Kidney tubule cell (primary cell): ENCODE measurements at regions not wholly inside any gene's neighbourhood (a gene's known extent, or its start where the extent isn't known, plus 50 kb on each side); places are given as distances from the start of the nearest gene placed in this dataset.

Source experiments
- DNase-seq: peaks from one replicate; pipeline ENCODE4 v3.0.0-alpha.2; 2018; ENCODE audit warnings: low spot score

DNA sequence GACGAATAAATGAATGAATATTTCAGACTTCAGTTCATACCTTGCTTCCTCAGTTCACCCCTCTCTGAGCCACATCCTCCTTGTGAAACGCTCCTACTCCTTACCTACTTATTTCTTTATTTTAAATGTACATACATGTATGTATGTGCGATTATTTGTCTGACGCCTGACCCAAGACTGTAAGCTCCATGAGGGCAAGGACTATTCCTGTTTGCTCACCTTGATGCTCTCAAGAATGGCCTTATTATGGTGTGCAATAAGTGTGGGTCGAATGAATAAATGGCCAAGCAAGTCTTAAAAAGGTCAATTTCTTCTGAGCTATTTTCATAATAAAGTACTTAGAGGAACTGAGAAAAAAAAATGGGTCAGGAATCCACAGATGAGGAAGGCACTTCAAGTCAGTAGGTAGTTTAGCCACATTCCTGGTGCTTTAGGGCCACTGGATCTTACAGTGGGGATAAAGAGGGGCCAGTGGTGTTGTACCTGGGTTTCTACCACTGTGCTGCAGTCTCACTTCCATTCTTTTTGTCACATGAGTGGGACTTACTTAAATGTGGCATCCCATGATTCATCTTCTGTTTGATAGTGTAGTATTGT is 74.7 kb downstream of the SDC1 start:
- no peak for DNase-seq

DNA sequence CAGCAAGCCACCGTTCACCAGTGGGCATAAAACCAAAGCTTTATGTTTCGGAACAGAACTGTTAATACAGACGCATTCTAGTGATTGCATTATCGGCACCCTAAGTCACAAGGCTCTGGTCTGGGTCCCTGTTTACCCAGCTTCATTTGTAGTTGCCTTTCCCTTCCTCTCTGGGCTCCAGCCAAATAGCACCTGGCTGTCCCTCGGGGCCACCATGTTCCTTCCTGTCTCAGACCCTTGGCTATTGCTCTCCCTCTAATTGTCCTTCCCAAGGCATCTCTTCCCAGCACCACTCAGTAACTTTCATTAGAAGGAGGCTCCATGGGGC is 75.3 kb downstream of the SDC1 start:
- DNase-seq = no peak

DNA sequence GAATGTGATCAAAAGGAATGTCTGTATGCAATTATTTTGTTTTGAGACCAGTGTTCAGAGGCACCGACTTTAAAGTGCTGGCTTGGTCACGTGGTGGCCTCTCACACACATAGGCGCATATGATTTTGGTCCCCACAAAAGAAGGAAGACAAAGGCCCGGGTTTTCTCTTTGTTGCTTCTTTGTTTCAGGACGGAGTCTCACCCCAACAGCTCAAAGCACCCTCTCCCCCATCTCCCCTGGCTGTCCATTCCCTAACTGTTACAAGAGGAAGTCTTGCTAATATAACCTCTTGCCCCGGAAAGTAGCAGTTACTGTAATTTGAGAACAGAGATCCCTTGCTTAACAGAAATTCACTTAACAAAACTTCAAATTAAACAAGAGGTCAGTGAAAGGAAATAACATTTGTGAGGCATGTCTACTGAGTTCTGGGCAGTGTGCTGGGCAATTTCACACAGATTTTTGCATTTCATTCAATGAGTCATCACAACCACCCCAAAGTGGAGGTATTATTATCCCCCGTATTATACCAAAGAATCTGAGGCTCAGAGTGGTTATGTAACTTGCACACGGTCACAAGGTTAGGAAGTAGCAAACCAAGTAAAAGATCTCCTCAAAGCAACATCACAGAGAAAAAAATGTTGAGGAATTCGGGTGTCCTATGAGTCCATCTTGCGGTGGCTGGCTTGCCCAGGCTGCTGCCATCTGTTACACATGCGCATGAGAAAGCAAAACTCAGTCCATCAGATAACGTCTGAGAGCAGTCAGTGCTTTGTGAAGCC is 75.8 kb downstream of the SDC1 start:
- peak; percentile 28 for DNase-seq

DNA sequence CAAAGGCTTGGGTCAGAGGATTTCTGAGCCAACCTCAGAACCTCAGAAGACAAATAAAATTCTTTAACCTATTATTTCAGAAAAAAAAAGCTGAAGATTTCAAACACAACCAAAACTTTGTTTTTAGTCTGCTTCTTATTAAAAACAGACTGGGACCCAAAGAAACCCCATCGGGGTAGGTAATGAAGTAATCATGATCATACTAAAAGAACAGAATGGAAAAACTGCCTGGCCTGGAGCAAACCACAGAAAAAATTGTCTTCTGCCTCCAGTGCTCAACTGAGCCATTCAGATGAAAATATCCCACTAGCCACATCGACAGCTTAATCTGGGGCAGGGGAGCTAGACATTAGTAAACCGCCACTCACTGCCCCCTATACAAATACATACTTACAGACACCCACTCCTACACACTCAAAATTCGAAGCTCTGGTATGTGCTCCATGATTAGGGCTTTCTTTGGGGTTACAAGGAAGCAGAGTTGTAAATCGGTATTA is 76.5 kb downstream of the SDC1 start:
- DNase-seq = no peak

DNA sequence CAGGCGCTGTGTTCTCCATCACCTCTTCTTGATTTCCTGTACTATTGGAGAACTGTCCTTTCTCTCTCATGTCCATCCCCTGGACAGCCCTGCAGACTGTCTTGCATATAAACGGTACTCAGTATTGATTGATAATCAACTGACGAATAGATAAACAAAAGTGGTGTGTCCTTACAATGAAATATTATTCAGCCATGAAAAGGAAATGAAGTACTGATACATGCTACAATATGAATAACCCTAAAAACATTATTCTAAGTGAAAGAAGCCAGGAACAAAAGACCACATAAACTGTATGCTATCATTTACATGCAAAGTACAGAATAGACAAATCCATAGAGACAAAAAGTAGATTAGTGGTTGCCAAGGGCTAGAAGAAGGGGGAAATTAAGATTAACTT is 77.6 kb downstream of the SDC1 start:
- no peak for DNase-seq

DNA sequence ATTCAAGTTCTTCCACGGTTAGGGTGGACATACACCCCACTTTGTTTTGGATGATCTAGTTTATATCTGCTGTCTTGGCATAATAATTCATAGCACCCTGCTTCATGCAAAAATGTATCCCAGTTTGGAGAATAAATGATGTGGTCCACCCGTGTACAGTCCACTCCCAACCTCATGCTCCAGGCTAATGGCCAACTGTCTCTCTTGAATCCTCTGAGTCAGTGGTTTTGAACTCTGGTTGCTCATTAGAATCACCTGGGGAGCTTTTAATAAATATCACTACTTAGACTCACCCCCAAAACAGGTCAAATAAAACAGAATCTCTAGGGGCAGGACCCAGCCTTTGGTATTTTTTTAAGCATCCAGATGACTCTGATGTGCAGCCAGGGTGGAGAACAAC is 78.5 kb downstream of the SDC1 start:
- no peak for DNase-seq

DNA sequence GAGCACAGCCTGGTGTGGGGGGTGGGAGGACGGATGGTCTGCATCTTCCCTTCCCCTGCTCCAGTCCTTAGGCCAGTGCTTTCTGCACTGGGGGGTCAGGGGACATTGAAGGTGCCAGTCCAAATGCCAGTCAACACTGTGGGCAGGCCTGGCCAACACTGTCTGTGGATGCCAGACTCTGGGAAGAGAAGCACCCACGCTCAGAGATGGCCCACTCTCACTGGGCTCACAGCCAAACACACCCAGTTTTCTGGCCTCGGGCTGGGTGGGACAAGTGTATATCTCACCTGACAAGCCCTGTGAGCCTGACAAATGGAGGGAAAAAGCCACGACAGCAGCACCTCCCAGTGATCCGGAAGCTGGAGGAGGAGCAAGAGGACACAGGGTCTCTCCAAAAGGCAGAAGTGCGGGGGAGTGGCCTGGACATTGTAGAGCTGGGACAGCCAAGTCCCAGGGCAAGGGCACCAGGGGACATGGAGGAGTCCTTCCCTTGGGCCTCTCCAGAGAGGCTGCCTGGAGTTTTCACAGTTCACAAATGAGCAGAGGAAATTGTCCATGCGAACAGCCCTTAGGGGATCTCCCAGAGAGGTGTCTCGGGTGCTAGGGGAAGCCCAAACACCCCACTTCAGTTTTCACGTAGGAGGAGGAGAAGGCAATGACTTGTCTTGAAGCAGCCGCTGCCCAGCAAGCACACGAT is 79.3 kb downstream of the SDC1 start:
- DNase-seq = no peak

DNA sequence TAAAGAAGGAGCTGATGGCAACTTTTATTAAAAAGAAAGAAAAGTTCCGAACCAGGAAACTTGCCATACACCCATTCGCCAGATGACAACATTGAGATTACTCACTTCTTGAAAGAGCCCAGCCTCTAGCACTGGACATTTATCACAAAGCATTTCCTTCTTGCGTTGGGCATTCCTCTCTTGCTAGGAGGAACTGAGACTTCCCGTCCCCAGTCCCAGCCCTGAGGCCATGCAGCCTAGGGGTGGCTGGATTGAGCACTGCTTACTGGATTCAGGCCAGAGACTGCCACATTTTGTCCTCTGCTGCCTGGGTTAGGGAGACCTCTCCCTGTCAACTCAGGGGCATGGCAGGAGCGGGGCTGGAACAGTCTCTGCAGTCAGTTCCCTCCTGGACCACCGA is 80.1 kb downstream of the SDC1 start:
- DNase-seq = peak; percentile 53

DNA sequence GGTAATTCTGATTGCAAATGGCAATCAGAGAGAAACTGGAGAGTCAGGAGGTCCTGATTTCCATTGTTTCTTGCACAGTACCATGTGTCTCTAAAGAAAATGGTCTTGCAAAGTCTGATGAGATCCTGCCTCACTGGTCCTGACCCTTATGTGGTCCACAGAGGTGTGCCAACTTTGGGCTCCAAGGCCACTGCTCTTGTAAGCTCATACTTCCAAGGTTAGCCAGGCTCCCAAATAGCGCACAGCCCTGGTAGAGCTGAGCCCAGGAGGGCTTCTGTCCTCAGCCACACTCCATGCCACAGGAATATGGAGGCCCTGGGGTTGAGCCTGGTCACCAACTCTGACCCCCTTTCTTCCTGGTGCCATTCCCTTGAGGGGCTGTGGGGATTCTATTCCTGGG is 80.7 kb downstream of the SDC1 start:
- no peak for DNase-seq

DNA sequence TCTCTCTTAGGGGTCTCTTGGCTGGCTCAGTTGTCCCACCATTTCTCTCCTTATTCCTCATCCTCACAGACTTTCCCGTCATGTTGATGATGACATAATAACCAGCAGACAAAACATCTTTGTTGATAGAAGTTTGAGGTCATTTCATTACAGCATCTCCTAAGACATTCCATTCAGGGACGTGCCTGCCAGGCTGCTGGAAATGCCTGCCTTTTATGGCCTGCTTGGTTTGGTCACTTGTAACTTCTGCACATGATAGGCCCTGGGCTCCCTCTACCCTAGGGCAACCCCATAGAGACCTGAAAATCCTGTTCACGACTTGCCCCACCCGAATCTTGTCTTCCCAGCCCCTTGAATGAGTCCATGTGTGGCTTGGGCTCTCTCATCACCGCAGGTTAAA is 81.7 kb downstream of the SDC1 start:
- DNase-seq = peak; percentile 51

DNA sequence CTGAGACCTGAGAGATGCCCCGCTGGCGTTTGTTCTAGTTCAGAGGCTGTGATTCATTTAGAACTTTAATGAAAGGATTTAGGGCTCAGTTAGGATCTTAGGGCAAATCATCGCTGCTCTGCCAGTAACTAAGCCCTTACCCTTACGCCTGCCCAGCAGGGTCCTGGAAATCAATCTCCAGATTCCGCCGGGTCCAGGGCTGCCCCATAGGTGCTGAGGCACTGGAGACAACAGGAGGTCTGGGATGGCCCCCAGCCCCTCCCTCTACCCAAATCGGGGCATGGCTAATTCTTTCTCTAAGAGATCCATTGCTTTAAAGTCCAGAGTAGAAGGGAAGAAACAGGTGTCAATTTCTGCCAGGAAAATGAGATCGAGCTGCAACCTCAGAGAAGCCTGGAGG is 83.1 kb downstream of the SDC1 start:
- DNase-seq = no peak

DNA sequence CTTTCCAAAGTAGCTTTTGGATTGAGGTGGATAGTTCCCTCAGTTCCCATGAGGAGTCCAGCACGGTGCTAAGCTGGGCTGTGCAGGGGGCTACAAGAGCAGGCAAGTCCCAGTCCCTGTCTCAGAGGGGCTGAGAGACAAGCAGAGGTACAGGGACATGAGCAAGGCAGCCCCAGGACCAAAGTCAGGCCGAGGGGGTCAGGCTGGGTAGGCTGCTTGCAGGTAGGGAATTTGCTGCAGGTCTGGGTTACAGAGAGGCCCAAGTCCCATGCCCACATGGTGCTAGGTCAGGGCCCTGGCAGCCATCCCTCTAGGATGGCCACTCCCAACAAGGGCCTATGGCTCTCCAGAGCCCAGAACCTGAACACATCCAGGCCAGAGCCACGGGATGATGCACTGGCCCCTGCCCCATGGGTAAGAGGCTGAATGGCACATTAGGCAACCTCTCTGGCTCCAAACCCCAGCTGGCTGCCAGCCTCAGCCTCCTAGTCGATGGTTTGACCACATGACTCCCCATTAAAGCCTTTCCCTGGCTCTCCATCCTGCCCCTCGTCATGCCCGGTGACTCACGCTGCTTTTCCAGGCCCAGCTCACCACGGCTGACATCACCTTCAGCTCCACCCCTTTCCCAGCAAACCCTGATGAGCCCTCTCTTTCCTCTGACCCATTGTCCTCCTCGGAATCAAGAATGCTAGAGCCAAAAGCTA is 83.7 kb downstream of the SDC1 start:
- DNase-seq = peak; percentile 94

DNA sequence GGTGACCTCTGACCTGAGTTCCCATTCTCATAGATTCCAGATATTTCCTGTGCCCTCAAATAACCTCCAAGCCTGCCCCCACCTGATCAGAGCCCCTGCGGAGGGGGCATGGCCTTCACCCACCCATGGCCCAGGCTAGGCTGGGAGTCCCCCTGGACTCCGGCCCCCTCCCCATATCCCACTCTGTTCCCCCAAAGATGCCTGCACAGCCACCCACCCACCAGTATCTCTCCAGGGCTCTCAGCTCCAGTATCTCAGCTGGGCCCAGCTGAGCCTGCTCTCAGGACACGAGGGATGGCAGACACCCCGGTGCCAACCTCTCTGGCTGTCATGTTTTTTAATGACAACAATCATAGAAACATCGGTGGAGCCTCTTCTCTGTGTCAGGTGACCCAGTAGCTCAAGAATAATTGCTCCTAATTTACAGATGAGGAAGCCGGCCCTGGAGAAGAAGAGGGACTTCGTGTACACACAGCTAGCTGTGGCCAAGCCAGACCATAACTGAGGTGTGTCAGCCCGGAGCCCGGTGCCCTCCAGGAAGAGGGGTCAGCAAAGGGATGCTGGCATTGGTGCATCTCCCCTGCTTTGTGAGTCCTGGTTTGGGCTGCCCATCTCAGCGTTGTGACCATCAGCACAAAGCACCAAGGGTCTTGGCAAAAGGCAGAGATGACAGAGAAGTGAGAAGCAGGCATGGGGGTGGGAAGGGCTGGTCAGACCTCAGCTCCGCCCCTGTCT is 84.4 kb downstream of the SDC1 start:
- no peak for DNase-seq

DNA sequence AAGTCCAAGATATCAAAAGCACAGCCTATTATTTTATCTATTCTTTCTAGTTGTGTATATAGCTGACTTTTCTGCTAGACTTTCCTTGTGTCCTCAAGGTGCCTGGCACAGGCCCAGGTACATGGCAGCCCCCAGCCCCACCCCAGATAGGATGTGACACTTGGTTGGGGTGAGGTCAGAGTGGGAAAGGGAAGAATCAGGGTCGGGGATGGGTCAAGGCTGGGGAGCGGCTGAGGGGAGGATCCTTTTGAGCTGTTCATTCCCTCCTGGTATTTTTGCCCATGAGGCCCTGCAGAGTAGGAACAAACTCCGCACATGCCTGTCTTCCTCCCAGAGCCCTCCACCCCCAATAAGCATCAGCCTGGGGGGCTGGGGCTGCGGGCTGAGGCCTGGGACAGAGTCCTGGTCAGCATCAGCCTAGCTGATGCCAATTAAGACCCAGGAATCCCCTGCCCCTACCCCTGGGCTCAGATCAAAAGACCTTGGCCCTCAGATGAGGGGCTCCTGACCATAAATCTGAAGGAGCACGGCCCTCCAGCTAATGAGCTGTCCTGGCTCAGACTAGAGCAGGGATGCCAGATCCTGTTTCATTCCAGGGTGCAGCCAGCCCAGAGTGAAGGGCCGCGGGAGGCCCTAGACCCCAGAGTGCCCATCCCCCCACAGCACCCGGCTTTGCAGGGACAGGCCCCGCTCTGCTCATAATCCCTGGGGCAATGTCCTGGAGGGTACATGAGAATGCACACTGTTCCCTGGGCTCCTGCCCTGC is 85.3 kb downstream of the SDC1 start:
- DNase-seq = no peak

DNA sequence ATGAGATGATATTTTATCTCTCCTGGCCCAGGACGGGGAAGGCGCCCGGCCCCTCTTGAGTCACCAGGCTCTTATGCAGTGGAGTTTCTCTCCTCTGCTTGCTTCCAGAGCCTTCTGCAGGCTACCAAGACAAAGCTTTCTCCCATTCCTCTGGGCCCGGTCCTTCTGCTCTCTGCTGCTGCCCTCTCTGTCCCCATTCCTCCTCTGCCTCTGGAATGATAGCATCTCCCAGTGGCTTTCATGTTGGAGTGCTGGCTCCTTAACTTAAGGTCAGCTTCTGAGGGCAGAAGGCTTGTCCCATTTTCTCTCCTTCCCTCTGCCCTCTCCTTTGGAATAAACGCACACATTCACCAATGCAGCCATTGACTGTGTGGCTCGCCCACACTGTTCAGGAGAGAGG is 86.2 kb downstream of the SDC1 start:
- no peak for DNase-seq

DNA sequence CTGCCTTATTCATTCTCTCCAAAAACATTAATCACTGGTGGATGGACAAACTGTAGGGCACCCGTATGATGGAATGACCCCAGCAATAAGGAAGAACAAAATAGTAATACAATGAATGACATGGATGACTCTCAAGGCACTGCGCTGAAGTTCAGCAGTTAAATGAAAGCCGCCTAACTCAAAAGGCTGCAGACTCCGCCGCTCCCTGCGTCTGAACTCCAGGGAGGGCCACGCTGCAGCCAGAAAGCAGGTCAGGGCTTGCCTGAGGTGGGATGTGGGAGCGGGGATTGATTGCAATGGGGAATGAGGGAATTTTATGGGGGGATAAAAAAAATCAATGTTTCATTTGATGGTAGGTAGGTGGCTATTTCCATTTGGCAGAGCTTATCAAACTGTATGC is 86.5 kb upstream of the LAPTM4A start:
- DNase-seq = no peak

DNA sequence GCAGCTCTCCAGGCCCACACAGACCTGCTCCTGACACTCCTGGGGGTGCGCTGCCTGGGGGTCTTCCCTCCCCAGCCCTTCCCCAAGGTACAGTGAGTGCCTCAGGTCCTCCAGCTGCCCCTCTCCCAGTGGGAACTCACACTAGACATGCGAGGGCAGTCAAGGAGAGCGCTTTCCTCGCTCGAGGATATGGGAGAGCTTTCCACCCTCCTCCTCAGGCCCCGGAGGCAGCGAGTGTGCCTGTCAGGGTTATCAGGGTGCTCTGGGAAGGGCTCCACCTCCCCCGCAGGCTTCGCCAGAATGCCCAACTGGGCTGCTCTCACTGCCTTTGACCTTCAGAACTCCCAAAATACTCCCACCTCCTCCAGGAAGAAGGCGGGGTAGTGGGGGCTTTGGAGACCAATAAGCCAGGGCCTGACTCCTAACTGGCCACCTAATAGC is 85.7 kb upstream of the LAPTM4A start:
- no peak for DNase-seq

DNA sequence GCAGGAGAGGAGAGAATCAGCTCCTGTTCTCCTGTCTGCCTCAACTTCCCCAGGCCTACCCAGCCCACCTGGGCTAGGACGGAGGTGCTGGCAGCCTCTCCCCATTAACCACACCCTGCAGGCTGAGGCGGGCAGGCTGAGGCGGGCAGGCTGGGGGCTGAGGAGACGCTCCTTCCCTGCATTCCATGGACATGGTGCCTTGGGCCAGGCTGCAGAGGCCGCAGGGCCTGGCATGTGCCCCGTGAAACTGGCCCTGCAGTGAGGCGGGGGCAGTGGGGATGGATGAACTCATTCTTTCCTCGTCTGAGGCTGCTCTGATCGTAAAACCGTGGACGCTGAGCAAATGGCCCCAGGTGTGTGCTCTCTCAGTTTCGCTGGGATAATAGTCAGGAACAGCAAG is 84.7 kb upstream of the LAPTM4A start:
- peak; percentile 32 for DNase-seq

DNA sequence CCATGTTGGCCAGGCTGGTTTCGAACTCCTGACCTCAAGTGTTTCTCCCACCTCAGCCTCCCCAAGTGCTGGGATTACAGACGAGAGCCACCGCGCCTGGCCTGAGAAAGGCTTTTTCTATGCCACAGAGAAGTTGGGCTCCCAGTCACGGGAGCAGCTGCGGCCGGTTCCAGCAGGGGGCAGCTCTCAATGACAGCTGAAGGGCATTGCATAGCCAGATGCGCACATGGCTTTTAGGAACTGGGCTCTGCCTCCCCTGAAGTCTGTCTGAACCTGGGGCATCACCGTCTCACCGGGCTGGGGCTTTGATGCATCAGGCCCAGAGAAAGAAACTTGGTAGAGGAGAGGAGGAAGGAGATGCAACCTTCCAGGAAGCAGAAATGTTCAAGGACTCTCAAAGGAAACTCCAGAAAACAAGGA is 84.2 kb upstream of the LAPTM4A start:
- peak; percentile 64 for DNase-seq

DNA sequence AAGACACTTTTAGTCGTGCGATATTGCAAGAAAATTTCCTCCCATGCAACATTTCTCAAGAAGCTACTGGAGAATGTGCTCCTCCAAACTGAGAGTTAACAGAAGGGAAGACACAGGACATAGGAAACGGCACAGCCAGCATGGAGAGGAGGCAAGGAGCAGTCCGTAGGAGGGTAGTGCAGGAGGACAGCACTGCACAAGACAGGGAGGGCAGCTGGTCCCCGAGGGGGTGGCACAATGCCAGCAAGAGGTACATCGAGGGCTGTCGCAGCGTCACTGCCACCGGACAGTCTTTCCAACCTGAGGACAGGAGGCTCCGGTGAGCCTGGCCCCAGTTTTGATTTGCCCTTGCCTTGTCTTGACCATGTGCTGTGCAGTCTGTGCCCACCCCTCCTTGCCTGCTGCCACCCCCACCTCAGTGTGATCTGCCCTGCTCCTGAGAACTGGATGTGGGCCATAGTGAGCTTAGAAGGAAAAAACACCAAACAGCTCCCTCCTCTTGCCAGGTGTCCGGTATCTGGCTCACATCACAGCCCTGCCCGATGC is 81.6 kb upstream of the LAPTM4A start:
- no peak for DNase-seq
